H1 (cell line): ENCODE measurements at regions not wholly inside any gene's neighbourhood (a gene's known extent, or its start where the extent isn't known, plus 50 kb on each side); places are given as distances from the start of the nearest gene placed in this dataset.

Experiments
- CTCF ChIA-PET: fragments of 300-600 bp; sonication (Branson Sonifier 250); formaldehyde crosslinking; loops from one replicate; lab custom pipeline; 2021; ENCODE audit not compliant: partially characterized antibody; lab: Charles Lee
- POLR2A ChIA-PET: fragments of 300-600 bp; sonication (Branson Sonifier 250); formaldehyde crosslinking; loops from one replicate; lab custom pipeline; 2021; ENCODE audit warnings: inconsistent platforms; ENCODE audit not compliant: partially characterized antibody; lab: Charles Lee
- DNase-seq, 2 experiments: peaks; one replicate each; pipeline versions ENCODE4 v3.0.0 to v3.0.0-alpha.2; 2010 to 2022; ENCODE audit warnings: low spot score in 2 of 2, low read depth in 1 of 2, mixed read lengths in 1 of 2
- FAIRE-seq: peaks from 2 replicates; lab custom pipeline; 2011; peaks lifted over from hg19 to GRCh38; lab: Jason Lieb, UNC
- H2AFZ ChIP-seq: 2 replicates; pipeline ENCODE4 v1.8.1; 2012; ENCODE audit warnings: low read length, inconsistent platforms
- H2AK5ac ChIP-seq: 2 replicates; pipeline ENCODE4 v1.6.1; 2013; ENCODE audit warnings: low read depth, low read length
- H2BK120ac ChIP-seq: replicated peaks from 2 replicates; pipeline ENCODE3; 2013; ENCODE audit warnings: low read depth, low read length, inconsistent platforms
- H2BK12ac ChIP-seq: 2 replicates; pipeline ENCODE4 v1.6.1; 2013; ENCODE audit warnings: low read depth, low read length
- H2BK15ac ChIP-seq: 2 replicates; pipeline ENCODE4 v1.6.1; 2013; ENCODE audit warnings: low read length
- H2BK20ac ChIP-seq: 2 replicates; pipeline ENCODE4 v1.6.1; 2013; ENCODE audit warnings: low read length
- H2BK5ac ChIP-seq: 2 replicates; pipeline ENCODE4 v1.6.1; 2013; ENCODE audit warnings: low read depth, low read length
- H3K14ac ChIP-seq: 2 replicates; pipeline ENCODE4 v1.6.1; 2013; ENCODE audit warnings: inconsistent platforms; ENCODE audit not compliant: insufficient read length
- H3K18ac ChIP-seq: 2 replicates; pipeline ENCODE4 v1.6.1; 2013; ENCODE audit warnings: low read length; ENCODE audit errors: extremely low read depth
- H3K23ac ChIP-seq: 2 replicates; pipeline ENCODE4 v1.6.1; 2013; ENCODE audit warnings: inconsistent platforms; ENCODE audit not compliant: insufficient read length
- H3K23me2 ChIP-seq: 2 replicates; pipeline ENCODE4 v1.6.1; 2013; ENCODE audit warnings: low read depth, low read length
- H3K27ac ChIP-seq: 2 replicates; pipeline ENCODE4 v1.6.1; 2011; ENCODE audit warnings: low read depth, low read length, inconsistent platforms
- H3K27me3 ChIP-seq, 4 experiments: replicated peaks in 1 of 4; 1 replicate in 1 of 4; 2 replicates in 3 of 4; pipeline versions ENCODE4 v1.6.1 to v1.8.1; 2011 to 2013; ENCODE audit warnings: low read length in 3 of 4, mild to moderate bottlenecking in 3 of 4, inconsistent platforms in 2 of 4, mixed read lengths in 2 of 4, moderate library complexity in 1 of 4; ENCODE audit not compliant: control insufficient read depth in 3 of 4, insufficient read depth in 3 of 4; ENCODE audit errors: extremely low read depth in 1 of 4
- H3K36me3 ChIP-seq, 4 experiments: 2 replicates each; pipeline versions ENCODE4 v1.6.1 to v1.8.1; 2011 to 2013; ENCODE audit warnings: mild to moderate bottlenecking in 4 of 4, low read length in 3 of 4, moderate library complexity in 2 of 4, control low read depth in 1 of 4, inconsistent platforms in 1 of 4; ENCODE audit not compliant: insufficient read depth in 4 of 4, control insufficient read depth in 2 of 4
- H3K4ac ChIP-seq: replicated peaks from 2 replicates; pipeline ENCODE3; 2013; ENCODE audit warnings: low read length, low read depth, mixed read lengths, inconsistent platforms; ENCODE audit not compliant: insufficient read length
- H3K4me1 ChIP-seq, 4 experiments: replicated peaks in 1 of 4; 1 replicate in 1 of 4; 2 replicates in 3 of 4; pipeline versions ENCODE4 v1.6.1 to v1.8.1; 2011 to 2013; ENCODE audit warnings: low read length in 3 of 4, inconsistent platforms in 2 of 4, mixed read lengths in 1 of 4; ENCODE audit not compliant: insufficient read depth in 4 of 4, control insufficient read depth in 3 of 4
- H3K4me2 ChIP-seq, 2 experiments: 2 replicates each; pipeline versions ENCODE4 v1.6.1 to v1.8.1; 2011 to 2013; ENCODE audit warnings: low read depth in 2 of 2, low read length in 2 of 2, control low read depth in 1 of 2, inconsistent platforms in 1 of 2, mild to moderate bottlenecking in 1 of 2; ENCODE audit not compliant: insufficient read depth in 1 of 2
- H3K4me3 ChIP-seq, 4 experiments: fragments of 200-600, 300-600 bp in 1 of 4; sonication (generic), shearing (Covaris generic), sonication (Bioruptor Twin) in 1 of 4; 2 replicates each; pipeline versions ENCODE4 v1.5.1 to v1.8.1; 2011 to 2016; ENCODE audit warnings: low read length in 4 of 4, low read depth in 3 of 4, control low read depth in 2 of 4, inconsistent platforms in 2 of 4, mild to moderate bottlenecking in 2 of 4, mixed read lengths in 1 of 4, moderate library complexity in 1 of 4; ENCODE audit not compliant: insufficient read depth in 2 of 4; ENCODE audit errors: extremely low read depth in 1 of 4
- H3K56ac ChIP-seq: replicated peaks from 2 replicates; pipeline ENCODE3; 2013; ENCODE audit warnings: low read depth, mild to moderate bottlenecking, mixed read lengths, low read length, inconsistent platforms; ENCODE audit not compliant: insufficient read length
- H3K79me1 ChIP-seq: 2 replicates; pipeline ENCODE4 v1.6.1; 2013; ENCODE audit warnings: low read depth, low read length, control low read depth
- H3K79me2 ChIP-seq, 2 experiments: 2 replicates each; pipeline versions ENCODE4 v1.6.1 to v1.8.1; 2012 to 2013; ENCODE audit warnings: low read length in 2 of 2, mild to moderate bottlenecking in 2 of 2, inconsistent platforms in 1 of 2; ENCODE audit not compliant: insufficient read depth in 2 of 2, control insufficient read depth in 1 of 2
- H3K9ac ChIP-seq, 4 experiments: replicated peaks in 1 of 4; 1 replicate in 1 of 4; 2 replicates in 3 of 4; pipeline versions ENCODE4 v1.6.1 to v1.8.1; 2011 to 2013; ENCODE audit warnings: low read depth in 3 of 4, low read length in 3 of 4, control low read depth in 2 of 4, mild to moderate bottlenecking in 2 of 4, moderate library complexity in 2 of 4, inconsistent platforms in 1 of 4; ENCODE audit errors: extremely low read depth in 1 of 4
- H3K9me3 ChIP-seq, 2 experiments: 2 replicates each; pipeline versions ENCODE4 v1.6.1 to v1.8.1; 2012 to 2013; ENCODE audit warnings: mild to moderate bottlenecking in 2 of 2, moderate library complexity in 2 of 2, control low read depth in 1 of 2, inconsistent platforms in 1 of 2, low read depth in 1 of 2, low read length in 1 of 2, mixed read lengths in 1 of 2; ENCODE audit not compliant: insufficient read depth in 2 of 2
- H4K20me1 ChIP-seq, 2 experiments: replicated peaks in 1 of 2; 2 replicates each; pipeline versions ENCODE3 to v1.8.1; 2011 to 2013; ENCODE audit warnings: inconsistent platforms in 2 of 2, low read length in 2 of 2, mild to moderate bottlenecking in 1 of 2; ENCODE audit not compliant: insufficient read depth in 2 of 2, control insufficient read depth in 1 of 2
- H4K5ac ChIP-seq: 2 replicates; pipeline ENCODE4 v1.6.1; 2013; ENCODE audit warnings: low read length, low read depth, mixed read lengths, inconsistent platforms; ENCODE audit not compliant: insufficient read length
- H4K8ac ChIP-seq: 2 replicates; pipeline ENCODE4 v1.8.0; 2013; ENCODE audit warnings: mild to moderate bottlenecking, moderate library complexity, low read length, inconsistent platforms; ENCODE audit not compliant: insufficient read depth; ENCODE audit errors: extremely low read depth
- H4K91ac ChIP-seq: replicated peaks from 2 replicates; pipeline ENCODE3; 2013; ENCODE audit warnings: low read length, mixed read lengths, inconsistent platforms; ENCODE audit not compliant: insufficient read length
- CHD2 ChIP-seq: IDR thresholded peaks from 2 replicates; pipeline ENCODE4 v1.6.1; 2012; ENCODE audit warnings: low read length, improper control_type of control experiment
- CREB1 ChIP-seq: IDR thresholded peaks from 2 replicates; pipeline ENCODE4 v1.6.1; 2012; ENCODE audit warnings: inconsistent platforms
- E2F6 ChIP-seq: IDR thresholded peaks from 2 replicates; pipeline ENCODE4 v1.6.1; 2012; ENCODE audit warnings: inconsistent platforms
- GTF2F1 ChIP-seq: IDR thresholded peaks from 2 replicates; pipeline ENCODE4 v1.6.1; 2012; ENCODE audit warnings: low read depth, low read length, improper control_type of control experiment, borderline replicate concordance
- HDAC2 ChIP-seq, 2 experiments: fragments of 300-600 bp in 1 of 2; sonication (generic) in 1 of 2; IDR thresholded peaks; 2 replicates each; pipeline ENCODE4 v1.6.1; 2011 to 2012; ENCODE audit warnings: low read depth in 2 of 2, low read length in 2 of 2, mild to moderate bottlenecking in 2 of 2, moderate library complexity in 2 of 2, borderline replicate concordance in 1 of 2, inconsistent platforms in 1 of 2
- MAFK ChIP-seq: IDR thresholded peaks from 2 replicates; pipeline ENCODE4 v1.6.1; 2012; ENCODE audit warnings: low read depth, mild to moderate bottlenecking, improper control_type of control experiment, low read length
- RBBP5 ChIP-seq: IDR thresholded peaks from 2 replicates; pipeline ENCODE4 v1.7.1; 2012; ENCODE audit warnings: low read depth, mild to moderate bottlenecking, inconsistent platforms, low read length, moderate library complexity, borderline replicate concordance
- SRF ChIP-seq: IDR thresholded peaks from 2 replicates; pipeline ENCODE4 v1.6.1; 2011; ENCODE audit warnings: mild to moderate bottlenecking, low read depth, low read length, moderate library complexity
- TAF1 ChIP-seq: IDR thresholded peaks from 2 replicates; pipeline ENCODE4 v1.6.1; 2011; ENCODE audit warnings: mild to moderate bottlenecking, low read depth, low read length
- TEAD4 ChIP-seq: IDR thresholded peaks from 2 replicates; pipeline ENCODE4 v1.6.1; 2012; ENCODE audit warnings: low read depth, low read length, inconsistent platforms, mixed read lengths
- USF2 ChIP-seq: IDR thresholded peaks from 2 replicates; pipeline ENCODE4 v1.6.1; 2011; ENCODE audit warnings: low read length, improper control_type of control experiment
- ZNF274 ChIP-seq: IDR thresholded peaks from 2 replicates; pipeline ENCODE4 v1.7.0; 2012; ENCODE audit warnings: low read length, borderline replicate concordance; ENCODE audit errors: extremely low read depth
- WGBS, 2 experiments: shearing (Covaris generic) in 1 of 2; methylation state at CpG; one replicate each; pipeline versions ENCODE4 v1.1.6 to v1.1.7; 2013 to 2015; ENCODE audit warnings: low lambda C conversion rate in 2 of 2, mixed read lengths in 2 of 2, inconsistent platforms in 1 of 2, low coverage in 1 of 2, missing lambda C conversion rate in 1 of 2; ENCODE audit not compliant: insufficient replicate concordance in 2 of 2, insufficient coverage in 1 of 2, insufficient read length in 1 of 2; ENCODE audit errors: extremely low coverage in 1 of 2, missing lambda C conversion rate in 1 of 2; 5-methylcytosine and 5-hydroxymethylcytosine counted together

GRCh38 chr16:54636221-54636793 is 294.4 kb upstream of the IRX5 start:
- no peak overlapping the region for H3K14ac ChIP-seq
- H3K36me3 ChIP-seq: no peaks in the 10 kb centered on the region
- H3K23ac ChIP-seq: no peak overlapping the region
- H3K4me1 ChIP-seq: no peaks in the 10 kb centered on the region
- no peak overlapping the region for H2AFZ ChIP-seq
- no peak overlapping the region for H3K4ac ChIP-seq
- FAIRE-seq: no peak
- CTCF ChIA-PET: interaction anchor here (1.0 to 1.4 kb wide), 3 partner anchors 294 to 621 kb away, joined by 3 to 4 read pairs (median 3); partner anchors contain the start of gene IRX5
- H4K20me1 ChIP-seq: no peaks in the 10 kb centered on the region
- POLR2A ChIA-PET: interaction anchor here (0.7 to 1.1 kb wide), 2 partner anchors 12 to 354 kb away, joined by 3 read pairs; no protein-coding TSS in a partner anchor
- H4K8ac ChIP-seq: no peak overlapping the region
- H4K91ac ChIP-seq: no peak overlapping the region
- H2BK15ac ChIP-seq: no peak overlapping the region
- H3K4me2 ChIP-seq: no peak overlapping the region
- H3K4me3 ChIP-seq: no peak overlapping the region
- no peaks in the 10 kb centered on the region for H3K79me2 ChIP-seq
- no peaks in the 10 kb centered on the region for H3K79me1 ChIP-seq
- H2BK5ac ChIP-seq: no peak overlapping the region
- no peak overlapping the region for H3K18ac ChIP-seq
- H2BK120ac ChIP-seq: no peak overlapping the region
- DNase-seq: no peak
- H4K5ac ChIP-seq: no peak overlapping the region
- H3K27me3 ChIP-seq: no peaks in the 10 kb centered on the region; a peak in 1 of 7 replicates
- 92% methylated on average over 10 of the region's 10 CpGs; no CpG with 5 or more reads in 1 of the 2 experiments for WGBS, 2 experiments
- no peak overlapping the region for H2BK20ac ChIP-seq
- H3K56ac ChIP-seq: no peak overlapping the region
- H2AK5ac ChIP-seq: no peak overlapping the region
- H3K9ac ChIP-seq: no peak overlapping the region
- no peak overlapping the region for H3K27ac ChIP-seq
- H3K23me2 ChIP-seq: no peaks in the 10 kb centered on the region
- no peak overlapping the region for H2BK12ac ChIP-seq
- H3K9me3 ChIP-seq: 0 out of 4 replicates have a peak, but pooled peaks cover 0 to 2% of the 10 kb centered on the region in 2 experiments
- no peak for TF ChIP-seq GTF2F1
- TF ChIP-seq USF2: no peak
- no peak for TF ChIP-seq HDAC2 (IDR thresholded peaks at IDR 0.05; ENCODE audit: borderline replicate concordance in 1 of 2, low read depth in 2 of 2, low read length in 2 of 2)
- no peak for TF ChIP-seq MAFK
- no peak for TF ChIP-seq RBBP5
- TF ChIP-seq TAF1: no peak
- TF ChIP-seq TEAD4: no peak
- no peak for TF ChIP-seq CHD2
- TF ChIP-seq ZNF274: no peak
- TF ChIP-seq E2F6: no peak
- TF ChIP-seq SRF: no peak
- no peak for TF ChIP-seq CREB1
